Activated CD8-positive, alpha-beta memory T cell treated with anti-CD3 and anti-CD28 coated beads for 48 hours (primary cell): ENCODE measurements at regions not wholly inside any gene's neighbourhood (a gene's known extent, or its start where the extent isn't known, plus 50 kb on each side); places are given as distances from the start of the nearest gene placed in this dataset.

Source experiments
- DNase-seq, 3 experiments: peaks; one replicate each; pipeline ENCODE4 v3.0.0-alpha.2; 2020; ENCODE audit warnings: low read depth in 2 of 3, low spot score in 2 of 3

DNA sequence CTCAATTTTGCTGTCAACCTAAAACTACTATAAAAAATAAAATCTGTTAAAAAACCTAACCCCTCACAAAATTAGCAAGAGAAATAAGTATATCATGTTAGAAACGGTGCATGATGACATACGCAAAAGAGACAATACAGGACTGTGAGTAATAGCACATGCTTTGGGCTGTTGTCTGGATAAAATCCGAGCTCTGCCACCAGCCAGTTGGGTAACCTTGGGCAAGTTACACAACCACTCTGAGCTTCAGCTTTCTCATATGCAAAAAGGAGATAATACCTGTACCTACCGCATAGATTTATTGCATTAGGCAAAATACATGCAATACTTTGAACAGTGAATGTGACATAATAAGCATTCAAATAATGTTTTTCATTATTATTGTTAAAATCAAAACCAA is 481.7 kb downstream of the TLE1 start:
- DNase-seq: no peak

DNA sequence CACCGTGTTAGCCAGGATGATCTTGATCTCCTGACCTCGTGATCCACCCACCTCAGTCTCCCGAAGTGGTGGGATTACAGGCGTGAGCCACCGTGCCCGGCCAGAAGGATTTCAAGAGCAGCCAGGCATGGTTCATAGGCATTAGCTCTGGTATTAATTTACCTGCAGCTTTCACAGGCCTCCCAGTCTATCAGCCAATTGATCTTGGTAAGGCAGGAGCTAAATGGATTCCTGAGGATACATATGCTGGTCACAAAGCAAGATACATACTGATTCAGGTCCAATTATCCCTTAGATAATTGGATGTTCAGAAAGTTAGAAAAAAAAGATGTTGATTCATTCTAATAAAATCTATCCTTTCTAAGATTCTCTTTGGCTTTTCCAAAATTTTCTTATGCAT is 487.1 kb downstream of the TLE1 start:
- DNase-seq: no peak

DNA sequence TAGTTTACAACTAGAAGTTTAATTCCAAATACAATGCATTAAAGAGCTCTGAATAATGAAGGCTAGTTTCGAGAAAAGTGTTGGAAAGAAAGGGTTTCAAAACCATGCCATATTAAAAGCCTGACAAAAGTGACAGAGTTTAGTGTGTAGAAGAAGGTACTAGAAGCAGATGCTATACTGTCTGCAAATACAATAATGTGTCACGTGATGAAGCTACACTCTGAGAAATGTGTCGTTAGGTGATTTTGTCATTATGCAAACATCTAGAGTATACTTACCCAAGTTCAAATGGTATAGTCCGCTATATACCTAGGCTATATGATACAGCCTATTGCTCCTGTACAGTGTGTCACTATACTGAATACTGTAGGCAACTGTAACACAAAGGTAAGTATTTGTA is 494.1 kb downstream of the TLE1 start:
- DNase-seq: no peak

DNA sequence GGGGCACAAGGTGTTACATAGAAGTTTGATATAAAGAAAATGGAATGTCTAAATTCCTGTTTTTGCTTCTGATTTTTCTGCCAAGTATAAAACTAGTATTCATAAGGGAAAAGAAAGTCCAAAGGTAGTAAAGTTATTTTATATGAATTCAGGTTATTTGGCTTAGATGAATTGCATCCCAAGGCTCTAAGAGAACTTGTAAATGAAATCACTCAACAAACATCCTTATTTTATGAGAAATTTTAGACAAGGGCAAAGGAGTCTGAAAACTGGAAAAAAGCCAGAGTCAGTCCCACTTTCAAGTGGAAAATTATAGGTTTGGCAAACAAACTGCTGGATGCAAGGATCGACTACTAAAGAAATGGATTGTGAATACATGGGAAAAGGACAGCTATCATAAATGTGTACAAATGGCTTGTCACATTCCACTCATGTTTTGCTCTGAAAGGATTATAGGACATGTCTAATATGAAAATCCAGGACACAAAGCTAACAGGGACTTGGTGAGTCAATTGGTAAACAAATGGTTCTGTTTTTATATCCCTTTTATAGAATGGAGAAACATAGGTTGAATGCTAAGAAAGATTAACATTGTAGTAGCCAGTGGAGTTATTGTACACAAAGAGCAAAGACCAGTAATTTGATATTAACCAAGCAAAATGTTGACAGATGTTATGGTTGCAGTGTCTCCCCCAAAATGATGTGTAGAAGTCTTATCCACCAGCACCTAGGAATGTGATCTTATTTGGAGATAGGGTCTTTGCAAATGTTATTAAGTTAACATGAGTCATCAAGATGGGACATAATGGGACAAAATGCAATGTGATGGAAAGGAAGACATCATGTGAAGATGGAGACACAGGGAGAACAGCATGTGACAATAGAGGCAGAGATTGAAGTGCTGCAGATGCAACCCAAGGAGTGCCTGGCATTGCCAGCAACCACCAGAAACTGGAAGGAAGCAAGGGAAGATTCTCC is 495.7 kb downstream of the TLE1 start:
- no peak for DNase-seq

DNA sequence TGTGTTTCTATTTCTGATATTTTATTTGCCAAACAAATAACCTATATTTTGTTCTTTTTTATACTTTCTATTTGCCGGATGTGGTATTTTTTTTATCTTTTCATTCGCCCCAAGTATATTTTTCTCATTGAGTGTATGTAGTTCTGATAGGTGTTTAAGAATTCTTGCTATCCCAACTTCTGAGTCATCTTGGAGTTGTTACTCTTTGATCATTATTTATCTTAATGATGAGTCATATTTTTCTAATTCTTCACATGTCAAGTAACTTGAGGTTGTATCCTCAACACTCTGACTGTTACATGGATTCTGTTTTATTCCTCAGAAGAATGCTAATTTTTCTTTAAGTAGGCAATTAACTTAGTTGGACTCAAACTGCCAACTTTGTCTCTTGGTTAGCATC is 498.1 kb downstream of the TLE1 start:
- no peak for DNase-seq

DNA sequence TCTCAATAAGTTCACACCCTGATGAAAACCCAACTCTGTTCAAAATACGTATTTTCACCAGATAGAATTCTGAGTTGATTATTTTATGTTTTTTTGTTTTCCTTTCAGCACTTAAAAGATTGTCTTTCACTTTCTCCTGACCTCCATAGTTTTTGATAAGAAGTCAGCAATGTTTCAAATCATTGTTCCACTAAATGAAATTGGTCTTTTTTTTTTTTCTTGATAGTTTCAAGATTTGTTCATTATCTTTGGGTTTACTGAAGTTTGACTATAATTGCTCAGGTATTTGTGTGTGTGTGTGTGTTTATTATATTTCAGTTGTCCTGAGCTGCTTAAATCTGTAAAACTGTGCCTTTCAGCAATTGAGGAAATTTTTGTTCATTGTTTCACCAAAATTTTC is 498.7 kb downstream of the TLE1 start:
- no peak for DNase-seq

DNA sequence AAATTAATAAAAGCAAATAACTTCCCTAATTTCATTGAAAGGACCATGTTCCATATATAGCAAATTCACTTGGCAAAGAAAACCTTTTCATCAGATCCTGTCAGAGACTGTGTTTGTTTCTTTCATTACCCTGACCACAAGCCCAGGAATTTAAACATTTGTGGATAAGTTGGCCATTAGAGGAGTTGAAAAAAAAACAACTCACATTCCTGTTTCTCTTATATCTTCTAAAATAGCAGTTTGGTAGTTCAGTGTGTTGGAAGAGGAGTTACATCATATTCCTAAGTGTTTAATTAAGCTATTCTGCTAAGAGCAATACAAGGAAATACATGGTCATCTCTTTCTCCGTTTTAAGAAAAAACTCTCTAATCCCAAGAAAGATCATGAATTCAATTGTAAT is 505.6 kb downstream of the TLE1 start:
- DNase-seq: no peak

DNA sequence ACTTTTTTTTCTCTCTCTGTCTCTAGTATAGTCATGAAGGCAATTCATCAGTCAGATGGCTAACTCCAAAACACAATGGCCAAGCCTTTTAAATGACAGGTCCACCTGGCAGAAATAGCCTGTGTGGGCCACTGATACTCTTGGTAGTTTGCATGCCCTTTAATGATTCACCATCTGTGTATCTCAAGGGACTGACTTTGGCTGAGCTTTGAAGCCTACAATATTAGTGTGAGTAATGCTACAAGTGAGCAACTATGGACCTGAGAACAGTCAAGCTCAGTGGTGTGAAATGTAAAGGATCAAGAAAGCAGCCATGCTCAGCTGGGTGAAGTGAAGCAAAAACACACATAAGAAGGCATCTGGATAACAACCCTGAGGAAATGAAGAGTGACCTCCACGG is 506.9 kb downstream of the TLE1 start:
- DNase-seq: no peak

DNA sequence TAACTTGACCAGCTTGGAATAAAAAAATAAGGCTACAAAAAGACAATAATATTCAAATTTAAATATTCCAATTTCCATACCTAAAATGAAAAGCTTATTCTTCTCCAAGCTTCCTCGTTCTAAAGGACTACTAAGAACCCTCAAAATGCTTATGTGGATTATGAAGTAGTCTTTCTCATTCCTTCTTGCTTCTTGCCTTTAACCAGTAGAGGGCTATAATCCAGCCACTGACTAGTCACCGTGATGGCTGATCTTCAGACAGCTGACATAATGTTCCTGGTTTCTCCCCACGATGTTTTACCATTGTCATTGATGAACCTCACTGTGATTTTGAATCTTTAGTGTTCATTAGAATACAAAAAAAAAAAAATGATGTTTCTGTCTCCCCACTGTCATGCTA is 515.3 kb downstream of the TLE1 start:
- DNase-seq: no peak

DNA sequence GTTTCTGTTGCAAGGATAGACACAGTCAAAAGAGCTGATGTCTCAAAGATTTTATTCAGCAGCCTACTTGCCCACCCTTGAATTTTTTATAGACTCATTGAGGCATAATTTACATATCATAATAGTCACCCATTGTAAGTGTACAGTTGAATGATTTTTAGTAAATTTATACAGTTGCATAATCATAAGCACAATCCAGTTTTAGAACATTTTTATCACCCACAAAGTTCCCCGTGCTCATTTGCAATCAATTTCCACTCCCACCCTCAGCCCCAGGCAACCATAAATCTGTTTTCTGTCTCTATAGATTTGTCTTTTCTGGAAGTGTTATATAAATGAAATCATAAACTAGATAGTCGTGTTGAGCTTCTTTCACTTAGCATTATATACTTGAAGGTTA is 517.7 kb downstream of the TLE1 start:
- no peak for DNase-seq

DNA sequence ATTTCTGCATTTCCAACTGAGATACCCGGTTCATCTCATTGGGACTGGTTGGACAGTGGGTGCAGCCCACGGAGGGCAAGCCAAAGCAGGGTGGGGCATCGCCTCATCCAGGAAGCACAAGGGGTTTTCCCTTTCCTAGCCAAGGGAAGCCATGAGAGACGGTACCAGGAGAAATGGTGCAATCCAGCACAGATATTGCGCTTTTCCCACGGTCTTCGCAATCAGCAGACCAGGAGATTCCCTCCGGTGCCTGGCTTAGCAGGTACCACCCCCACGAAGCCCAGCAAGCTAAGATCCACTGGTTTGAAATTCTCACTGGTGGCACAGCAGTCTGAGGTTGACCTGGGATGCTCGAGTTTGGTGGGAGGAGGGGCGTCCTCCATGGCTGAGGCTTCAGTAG is 527.0 kb downstream of the TLE1 start:
- DNase-seq: no peak

DNA sequence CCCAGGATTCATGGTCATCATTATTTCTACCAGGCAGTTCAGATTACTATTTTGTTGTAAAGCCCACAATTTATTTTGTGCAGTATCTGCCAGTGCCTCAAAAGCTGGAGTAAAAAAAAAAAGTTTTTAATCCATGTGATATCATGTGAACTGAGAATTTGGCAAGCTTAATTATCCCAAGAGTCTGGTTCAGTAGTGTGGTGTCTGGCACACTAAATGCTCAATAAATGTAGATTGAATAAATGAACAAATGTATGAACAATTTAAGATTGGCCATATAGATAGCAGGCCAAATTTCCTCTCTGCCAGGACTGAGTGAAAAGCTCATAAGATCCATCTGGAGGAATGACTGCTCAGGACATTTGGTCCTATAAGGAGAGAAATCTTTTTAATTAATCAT is 533.0 kb downstream of the TLE1 start:
- no peak for DNase-seq

DNA sequence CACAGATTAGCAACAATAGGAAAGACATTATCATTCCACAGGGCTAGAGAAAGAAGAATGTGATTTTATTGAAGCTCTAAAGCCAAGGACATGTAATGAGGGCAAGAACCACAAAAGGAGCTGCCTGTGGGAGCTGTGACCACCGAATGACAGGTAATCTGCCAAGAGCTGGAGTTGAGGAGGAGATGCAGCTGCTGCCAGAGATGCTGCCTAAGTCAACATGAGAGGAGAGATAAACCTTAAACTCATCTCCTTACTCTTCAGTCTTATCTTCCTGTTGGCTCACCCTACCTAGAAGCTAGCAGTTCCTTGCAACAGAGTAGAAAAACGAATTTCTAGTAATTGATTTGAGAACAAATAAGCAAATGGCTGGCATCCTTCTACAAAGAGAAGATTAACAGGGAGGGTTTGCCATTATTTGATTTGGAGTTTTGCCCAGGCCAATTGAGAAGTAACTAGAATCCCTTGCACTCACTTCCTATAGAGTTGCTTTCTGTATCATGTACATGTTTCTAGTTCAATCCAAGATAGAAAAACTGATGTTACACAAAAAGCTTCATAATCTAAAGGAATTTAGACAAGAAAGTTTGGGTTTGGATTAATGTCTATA is 539.2 kb downstream of the TLE1 start:
- DNase-seq: no peak

DNA sequence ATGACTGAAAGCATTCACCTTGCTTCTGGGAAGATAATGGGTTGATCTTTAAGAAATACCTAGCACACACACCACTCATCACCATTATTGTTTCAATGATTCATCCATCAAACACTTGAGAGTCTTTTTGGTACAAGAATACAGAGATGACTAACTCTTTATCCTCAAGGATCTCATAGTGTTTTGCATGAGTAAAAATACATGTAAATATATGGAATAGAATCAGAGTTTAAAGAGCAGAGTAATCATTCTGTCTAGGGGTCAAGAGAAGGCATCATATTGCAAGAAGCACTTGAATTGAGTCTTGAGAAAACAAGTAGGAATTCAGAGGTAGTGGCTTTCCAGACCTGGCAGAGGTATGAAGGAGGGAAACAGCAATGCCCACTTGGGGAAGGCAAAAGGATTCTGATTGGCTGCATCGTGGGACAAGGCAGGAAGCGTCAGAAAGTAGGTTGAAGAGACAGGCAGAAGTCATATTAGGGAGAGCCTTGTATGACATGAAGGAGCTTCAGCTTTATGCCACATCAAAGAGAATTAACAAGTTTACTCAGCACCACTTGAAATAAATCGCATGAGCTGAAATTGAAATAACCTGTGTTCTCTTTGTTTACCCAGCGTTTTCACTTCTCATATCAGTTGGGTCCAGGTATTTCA is 542.5 kb downstream of the TLE1 start:
- no peak for DNase-seq

DNA sequence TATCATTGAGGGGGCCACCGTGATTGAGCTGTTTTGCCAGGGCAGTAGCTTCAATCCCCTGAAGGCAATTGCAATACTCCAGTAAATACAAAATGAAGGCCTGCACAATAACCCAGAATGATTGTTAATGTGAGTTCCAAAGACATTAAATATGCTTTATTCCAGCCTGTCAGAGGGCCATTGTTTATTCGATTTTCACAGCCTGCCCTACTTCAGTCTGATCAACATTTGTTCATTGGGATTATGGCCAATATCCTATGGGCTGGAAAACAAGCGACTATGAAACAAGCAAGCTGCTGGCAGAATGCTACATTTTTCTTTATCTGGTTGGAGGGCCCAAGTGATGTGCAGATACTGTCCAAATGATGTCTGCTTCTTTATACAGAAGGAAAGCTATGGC is 543.1 kb downstream of the TLE1 start:
- DNase-seq: no peak

DNA sequence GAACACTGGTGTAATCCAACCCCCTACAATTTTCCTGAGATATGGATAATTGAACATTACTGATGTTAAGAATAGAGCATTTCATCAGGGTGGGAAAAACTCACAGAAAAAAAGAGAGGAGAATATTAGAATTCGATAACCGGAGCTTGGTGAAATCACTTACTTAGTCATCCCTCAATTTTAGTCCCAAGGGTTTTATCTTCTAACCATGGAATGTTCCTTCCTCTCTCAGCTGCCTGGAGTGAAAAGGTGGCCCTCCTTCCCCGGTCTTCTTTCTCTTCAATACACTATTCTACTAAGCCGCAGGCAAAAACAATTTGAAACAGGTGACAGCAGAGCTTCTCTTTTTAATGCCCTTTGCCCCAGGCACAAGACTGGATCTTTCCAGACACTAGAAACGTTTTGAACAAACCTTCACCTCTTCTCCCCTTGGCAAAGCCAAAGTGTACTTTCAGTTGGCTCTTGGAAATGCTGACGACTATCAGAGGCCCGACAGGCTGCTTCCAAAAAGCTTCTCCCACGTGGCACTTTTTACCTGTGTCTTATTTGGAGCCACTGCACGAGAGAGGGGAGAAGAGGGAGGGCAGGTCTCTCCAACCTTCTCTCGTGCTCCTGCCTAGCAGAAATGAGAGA is 543.9 kb downstream of the TLE1 start:
- DNase-seq: no peak

DNA sequence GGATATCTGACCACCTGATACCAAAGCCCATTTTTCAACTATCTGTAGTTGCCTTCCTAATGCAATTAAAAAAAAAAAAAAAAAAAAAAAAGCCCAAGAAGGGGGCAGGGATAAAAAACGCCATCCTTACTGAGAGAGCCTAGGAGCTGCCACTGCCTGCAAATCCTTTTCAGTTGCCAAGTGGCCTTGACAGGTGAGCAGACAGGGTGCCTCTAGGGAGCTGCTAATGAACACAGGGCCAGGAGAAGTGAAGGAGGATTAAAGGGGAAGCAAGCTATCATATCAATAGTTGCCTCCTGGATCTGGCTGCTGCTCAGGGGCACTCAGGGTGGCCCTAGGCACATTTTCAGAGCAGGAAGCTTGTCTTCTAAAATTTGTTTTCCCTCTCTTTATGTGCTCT is 547.4 kb downstream of the TLE1 start:
- no peak for DNase-seq

DNA sequence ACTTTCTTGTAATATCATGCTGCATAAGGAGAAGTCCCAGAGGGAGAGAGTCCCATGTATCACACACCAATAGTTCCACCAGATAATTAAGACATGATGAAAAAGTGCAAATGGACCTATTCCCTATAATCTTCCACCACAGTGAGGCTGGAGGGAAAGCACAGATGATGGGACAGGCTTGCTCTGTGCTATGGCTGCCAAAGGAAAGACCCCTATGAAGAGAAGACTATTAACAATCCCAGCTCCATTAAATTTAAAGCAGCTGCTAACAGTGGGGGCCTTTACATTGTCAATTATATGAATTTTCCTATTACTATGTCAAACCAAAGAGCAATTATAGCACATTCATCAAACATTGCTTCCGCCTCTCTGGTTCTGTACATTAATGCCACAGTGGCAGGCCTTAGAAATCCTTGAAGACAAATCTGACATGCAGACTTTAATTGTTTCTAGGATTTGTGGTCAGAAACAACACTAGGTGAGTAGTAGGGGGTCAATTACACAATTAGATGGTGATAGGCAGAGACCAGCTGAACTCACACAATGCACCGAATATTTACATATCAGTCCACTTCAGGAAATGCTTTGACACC is 551.3 kb downstream of the TLE1 start:
- DNase-seq: no peak

DNA sequence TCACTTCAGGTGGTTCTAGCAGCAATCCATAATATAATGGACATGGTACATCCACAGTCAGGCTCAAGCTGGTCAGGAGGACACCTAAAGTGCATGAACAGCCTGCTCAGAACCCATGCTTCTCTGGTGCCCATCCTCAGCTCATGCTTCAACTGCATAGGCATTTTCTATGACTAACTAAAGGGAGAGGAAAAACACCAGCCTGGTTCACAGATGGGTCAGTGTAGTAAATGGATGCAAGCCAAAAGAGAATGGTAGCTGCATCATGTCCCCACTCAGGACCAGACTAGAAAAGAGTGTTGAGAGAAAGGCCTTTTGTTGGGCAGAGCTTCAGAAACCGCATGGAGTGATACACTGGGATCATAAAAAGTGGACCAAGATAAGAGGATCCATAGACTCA is 556.6 kb downstream of the TLE1 start:
- no peak for DNase-seq

DNA sequence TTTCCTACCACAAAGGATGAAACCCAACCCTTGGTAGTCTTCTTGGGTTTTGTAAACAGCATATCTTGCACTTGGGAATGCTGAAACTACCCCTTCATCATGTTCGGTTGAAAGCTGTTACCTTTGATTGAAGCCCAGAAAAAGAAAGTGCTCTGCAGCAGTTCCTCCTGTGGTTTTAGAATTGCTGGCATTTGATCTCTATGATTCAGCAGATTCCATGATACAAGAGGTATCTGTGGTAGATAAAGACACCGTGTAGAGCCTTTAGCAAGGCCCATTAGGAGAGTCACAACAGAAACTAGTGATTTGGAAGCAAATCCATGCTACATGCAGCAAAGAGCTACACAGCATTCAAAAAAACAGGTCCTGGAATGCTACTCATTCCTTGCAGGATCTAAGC is 557.0 kb downstream of the TLE1 start:
- no peak for DNase-seq

DNA sequence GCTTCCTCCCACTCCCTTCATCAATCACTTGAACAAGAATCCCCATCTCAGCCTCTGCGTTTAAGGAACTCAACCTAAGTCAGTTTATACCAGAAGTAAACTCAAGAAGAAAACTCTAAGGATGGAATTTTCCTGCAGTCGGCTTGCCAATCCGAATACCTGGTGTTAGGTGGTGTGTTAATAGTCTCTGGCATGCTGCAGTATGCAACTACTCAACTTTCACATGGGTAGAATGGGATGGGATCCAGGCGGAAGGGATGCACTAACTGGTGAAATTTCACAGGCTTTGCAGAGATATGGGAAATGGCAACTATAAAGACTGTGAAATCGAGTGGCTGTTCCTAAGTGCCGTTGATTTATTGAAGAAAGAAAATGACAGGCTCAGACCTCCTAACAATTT is 560.6 kb downstream of the TLE1 start:
- DNase-seq: no peak
